ENCODE measurements at regions not wholly inside any gene's neighbourhood (a gene's known extent, or its start where the extent isn't known, plus 50 kb on each side); places are given as distances from the start of the nearest gene placed in this dataset.

DNA sequence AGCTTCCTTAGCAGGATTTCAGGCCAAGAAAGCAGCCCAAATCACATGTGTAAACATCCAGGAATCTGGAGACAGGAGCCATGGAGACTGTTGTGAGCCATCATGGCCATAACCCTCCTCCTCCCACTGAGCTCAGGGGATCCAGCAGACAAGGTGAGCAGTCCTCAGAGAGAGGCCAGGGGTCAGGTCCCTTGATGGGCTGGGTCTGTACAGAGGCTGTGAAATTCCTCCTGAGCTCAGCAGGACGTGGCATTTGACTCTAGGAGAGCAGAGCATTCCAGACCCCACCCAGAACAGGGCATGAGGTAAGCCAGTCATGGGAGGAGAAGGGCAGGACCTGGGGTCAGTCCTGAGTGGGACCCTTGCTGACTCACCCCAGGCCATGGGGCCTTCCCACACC lies 67.0 kb upstream of the ACAN start:
- no peak overlapping the region for H3K27ac ChIP-seq (ENCODE audit: low read depth, low read length)
- H3K9me3 ChIP-seq (ENCODE audit: control insufficient read depth, insufficient read depth, low read length): peaks cover 4% of the 10 kb centered on the region; the same call in 1 of the 2 replicates
- peaks cover 22% of the 10 kb centered on the region for H3K27me3 ChIP-seq (ENCODE audit: control insufficient read depth, insufficient read depth, low read length)
- ChIA-PET POLR2A (no interaction called here), CTCF (no interaction called here)
- DNase-seq (ENCODE audit: low read depth, low spot score): no peak
- H3K4me3 ChIP-seq (ENCODE audit: low read depth, low read length): no peak overlapping the region
- TF ChIP-seq, protein P1, sequence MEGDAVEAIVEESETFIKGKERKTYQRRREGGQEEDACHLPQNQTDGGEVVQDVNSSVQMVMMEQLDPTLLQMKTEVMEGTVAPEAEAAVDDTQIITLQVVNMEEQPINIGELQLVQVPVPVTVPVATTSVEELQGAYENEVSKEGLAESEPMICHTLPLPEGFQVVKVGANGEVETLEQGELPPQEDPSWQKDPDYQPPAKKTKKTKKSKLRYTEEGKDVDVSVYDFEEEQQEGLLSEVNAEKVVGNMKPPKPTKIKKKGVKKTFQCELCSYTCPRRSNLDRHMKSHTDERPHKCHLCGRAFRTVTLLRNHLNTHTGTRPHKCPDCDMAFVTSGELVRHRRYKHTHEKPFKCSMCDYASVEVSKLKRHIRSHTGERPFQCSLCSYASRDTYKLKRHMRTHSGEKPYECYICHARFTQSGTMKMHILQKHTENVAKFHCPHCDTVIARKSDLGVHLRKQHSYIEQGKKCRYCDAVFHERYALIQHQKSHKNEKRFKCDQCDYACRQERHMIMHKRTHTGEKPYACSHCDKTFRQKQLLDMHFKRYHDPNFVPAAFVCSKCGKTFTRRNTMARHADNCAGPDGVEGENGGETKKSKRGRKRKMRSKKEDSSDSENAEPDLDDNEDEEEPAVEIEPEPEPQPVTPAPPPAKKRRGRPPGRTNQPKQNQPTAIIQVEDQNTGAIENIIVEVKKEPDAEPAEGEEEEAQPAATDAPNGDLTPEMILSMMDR (IDR thresholded peaks at IDR 0.05; ENCODE audit: low read depth, low read length): no peak

DNA sequence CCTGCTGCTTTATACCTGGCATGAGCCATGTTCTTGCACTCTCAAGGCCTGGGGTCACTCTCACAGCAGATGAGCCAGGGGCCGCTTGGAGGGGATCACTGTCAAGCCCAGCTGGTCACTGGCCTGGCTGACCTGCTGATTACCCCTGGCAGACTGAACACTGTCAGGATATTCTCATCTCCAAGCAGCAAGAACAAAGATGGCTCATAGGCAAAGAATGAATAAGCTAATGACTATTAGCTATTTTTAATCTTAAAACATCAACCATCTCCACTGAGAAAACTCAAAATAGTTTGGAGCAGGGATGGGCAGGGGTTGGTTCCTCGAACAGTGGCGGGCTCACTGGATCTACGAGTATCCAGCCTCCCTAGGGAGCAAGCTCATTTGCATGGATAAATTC lies 64.4 kb upstream of the ACAN start:
- DNase-seq (ENCODE audit: low read depth, low spot score): no peak
- peaks cover 4% of the 10 kb centered on the region for H3K9me3 ChIP-seq (ENCODE audit: control insufficient read depth, insufficient read depth, low read length)
- POLR2A ChIA-PET: no interaction called here

DNA sequence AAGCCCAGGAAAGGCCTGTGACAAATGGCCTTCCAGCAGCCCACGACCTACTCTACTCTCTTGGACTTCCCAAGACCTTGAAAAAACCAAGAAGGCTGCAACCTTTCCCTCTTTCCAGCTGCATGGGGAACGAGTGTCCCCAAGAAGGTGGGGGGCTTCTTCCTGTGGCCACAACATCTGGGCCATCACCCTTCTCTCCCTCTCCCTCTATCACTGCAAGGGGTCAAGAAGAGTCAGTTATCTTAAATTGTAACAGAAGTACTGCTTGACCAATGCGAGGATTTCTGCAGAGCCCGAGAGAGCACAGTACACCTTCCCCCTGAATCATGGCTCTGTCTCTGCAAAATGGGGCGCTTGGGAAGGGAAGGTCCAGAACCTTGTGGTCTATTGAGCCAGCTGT lies 63.7 kb upstream of the ACAN start:
- ChIA-PET POLR2A (no interaction called here), CTCF (no interaction called here)
- DNase-seq (ENCODE audit: low read depth, low spot score): no peak
- Histone ChIP-seq H3K9me3 (ENCODE audit: control insufficient read depth, insufficient read depth, low read length) (peaks cover 4% of the 10 kb centered on the region), H3K27ac (ENCODE audit: low read depth, low read length) (no peak overlapping the region), H3K4me3 (ENCODE audit: low read depth, low read length) (no peak overlapping the region), H3K27me3 (ENCODE audit: control insufficient read depth, insufficient read depth, low read length) (peaks cover 24% of the 10 kb centered on the region)
- TF ChIP-seq, protein P1 (IDR thresholded peaks at IDR 0.05; ENCODE audit: low read depth, low read length): no peak

More for the DNA sequence above, 64.4 kb upstream of the ACAN start:
- CTCF ChIA-PET: no interaction called here
- Histone ChIP-seq H3K27me3 (ENCODE audit: control insufficient read depth, insufficient read depth, low read length) (peaks cover 26% of the 10 kb centered on the region), H3K4me3 (ENCODE audit: low read depth, low read length) (no peak overlapping the region), H3K27ac (ENCODE audit: low read depth, low read length) (no peak overlapping the region)
- TF ChIP-seq, protein P1 (IDR thresholded peaks at IDR 0.05; ENCODE audit: low read depth, low read length): no peak

DNA sequence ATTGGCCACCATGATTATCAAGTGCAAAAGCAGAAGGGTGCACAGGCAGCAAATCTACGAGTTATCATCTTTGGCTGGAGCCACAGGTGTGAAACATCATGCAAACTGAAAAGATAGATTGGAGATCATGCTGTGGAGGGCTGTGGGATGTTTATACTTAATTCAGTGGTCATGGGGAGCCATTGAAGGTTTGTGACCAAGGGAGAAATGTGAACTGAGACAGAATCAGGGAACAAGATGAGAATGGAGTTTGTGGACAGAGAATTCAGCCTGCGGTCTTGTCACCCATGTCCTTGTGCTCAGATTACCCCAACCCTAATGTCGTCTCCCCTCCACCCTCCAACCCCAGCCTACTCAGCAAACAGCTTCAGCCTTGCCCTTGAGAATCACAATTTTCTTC lies 62.9 kb upstream of the ACAN start:
- H3K4me3 ChIP-seq (ENCODE audit: low read depth, low read length): no peak overlapping the region
- peaks cover 24% of the 10 kb centered on the region for H3K27me3 ChIP-seq (ENCODE audit: control insufficient read depth, insufficient read depth, low read length)
- H3K27ac ChIP-seq (ENCODE audit: low read depth, low read length): no peak overlapping the region
- CTCF ChIA-PET: no interaction called here
- no peak for DNase-seq (ENCODE audit: low read depth, low spot score)
- POLR2A ChIA-PET: no interaction called here
- TF ChIP-seq, protein P1 (IDR thresholded peaks at IDR 0.05; ENCODE audit: low read depth, low read length): no peak
- H3K9me3 ChIP-seq (ENCODE audit: control insufficient read depth, insufficient read depth, low read length): peaks cover 4% of the 10 kb centered on the region

DNA sequence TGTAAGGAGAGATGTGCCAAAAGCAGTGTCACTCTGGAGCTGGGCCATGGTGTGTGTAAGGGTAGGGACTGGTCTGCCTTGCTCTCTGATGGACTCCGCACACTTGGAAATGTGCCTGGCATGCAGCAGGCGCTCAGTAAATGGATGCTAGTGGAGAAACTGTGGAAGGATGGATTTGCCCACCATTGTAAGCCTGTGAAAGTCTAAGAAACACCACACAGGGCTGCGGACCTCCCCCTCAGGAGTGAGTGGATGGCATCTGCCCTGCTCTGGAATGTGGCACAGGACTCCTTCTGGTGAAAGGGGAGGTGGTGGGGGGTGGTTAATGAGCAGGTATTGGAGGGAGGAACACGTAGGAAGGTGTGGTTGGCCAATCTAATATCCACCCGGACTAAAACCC lies 62.2 kb upstream of the ACAN start:
- Histone ChIP-seq H3K27me3 (ENCODE audit: control insufficient read depth, insufficient read depth, low read length) (peaks cover 20% of the 10 kb centered on the region), H3K27ac (ENCODE audit: low read depth, low read length) (no peak overlapping the region), H3K4me3 (ENCODE audit: low read depth, low read length) (no peak overlapping the region), H3K9me3 (ENCODE audit: control insufficient read depth, insufficient read depth, low read length) (peaks cover 4% of the 10 kb centered on the region)
- POLR2A ChIA-PET: no interaction called here
- TF ChIP-seq, protein P1 (IDR thresholded peaks at IDR 0.05; ENCODE audit: low read depth, low read length): no peak
- CTCF ChIA-PET: no interaction called here
- DNase-seq (ENCODE audit: low read depth, low spot score): no peak

Measured in AG04450 (cell line).